HEK293 (cell line): ENCODE measurements at regions not wholly inside any gene's neighbourhood (a gene's known extent, or its start where the extent isn't known, plus 50 kb on each side); places are given as distances from the start of the nearest gene placed in this dataset.

Experiments used
- CTCF ChIA-PET: fragments of 350-600 bp; formaldehyde crosslinking; extraction: SDS; loops from one replicate; lab custom pipeline; 2021; ENCODE audit warnings: antibody characterized with exemption; lab: Yijun Ruan, JAX
- POLR2A ChIA-PET: fragments of 300-600 bp; formaldehyde crosslinking; extraction: SDS; loops from one replicate; lab custom pipeline; 2020; ENCODE audit warnings: antibody characterized with exemption, inconsistent platforms; lab: Yijun Ruan, JAX
- H3K27ac ChIP-seq: fragments of 200-500 bp; sonication (Bioruptor generic); 2 replicates; pipeline ENCODE4 v1.5.1; 2014; ENCODE audit warnings: low read depth, low read length, control low read depth, inconsistent platforms; ENCODE audit errors: extremely low read depth
- H3K36me3 ChIP-seq, 2 experiments: fragments of 200-500 bp in 1 of 2; sonication (Bioruptor generic) in 1 of 2; 1 replicate in 1 of 2; 2 replicates in 1 of 2; pipeline ENCODE4 v1.5.1; 2014 to 2017; ENCODE audit warnings: inconsistent platforms in 2 of 2, low read length in 2 of 2; ENCODE audit not compliant: control insufficient read depth in 2 of 2, insufficient read depth in 1 of 2
- H3K4me1 ChIP-seq: fragments of 200-500 bp; sonication (Bioruptor generic); 2 replicates; pipeline ENCODE4 v1.5.1; 2014; ENCODE audit warnings: mild to moderate bottlenecking, low read length, inconsistent platforms; ENCODE audit not compliant: control insufficient read depth, insufficient read depth
- H3K4me3 ChIP-seq: 2 replicates; pipeline ENCODE4 v1.5.1; 2011; ENCODE audit warnings: low read depth, mild to moderate bottlenecking, control low read depth, low read length, moderate library complexity
- H3K9me3 ChIP-seq: fragments of 200-500 bp; sonication (Bioruptor generic); 2 replicates; pipeline ENCODE4 v1.5.1; 2014; ENCODE audit warnings: low read depth, low read length, inconsistent platforms; ENCODE audit not compliant: control insufficient read depth, insufficient read depth
- BCL6B ChIP-seq: fragments of 450-650 bp; formaldehyde crosslinking; IDR thresholded peaks from 2 replicates; pipeline ENCODE4 v1.5.1; 2017; ENCODE audit warnings: missing biosample characterization, missing genetic modification characterization
- KLF17 ChIP-seq: fragments of 450-650 bp; formaldehyde crosslinking; IDR thresholded peaks from 2 replicates; pipeline ENCODE4 v1.5.1; 2016; ENCODE audit warnings: missing biosample characterization, missing genetic modification characterization
- KLF8 ChIP-seq: fragments of 450-650 bp; formaldehyde crosslinking; IDR thresholded peaks from 2 replicates; pipeline ENCODE4 v1.5.1; 2016; ENCODE audit warnings: missing biosample characterization, missing genetic modification characterization
- MEIS1 ChIP-seq: sonication (generic); formaldehyde crosslinking; IDR thresholded peaks from 2 replicates; pipeline ENCODE4 v1.8.1; 2022; ENCODE audit warnings: missing genetic modification reagents, mild to moderate bottlenecking, borderline replicate concordance
- PATZ1 ChIP-seq: fragments of 450-650 bp; formaldehyde crosslinking; IDR thresholded peaks from 2 replicates; pipeline ENCODE4 v1.5.1; 2016; ENCODE audit warnings: missing biosample characterization, missing genetic modification characterization
- REPIN1 ChIP-seq: fragments of 450-650 bp; formaldehyde crosslinking; IDR thresholded peaks from 2 replicates; pipeline ENCODE4 v1.5.1; 2017; ENCODE audit warnings: missing biosample characterization, missing genetic modification characterization, low read depth
- SCRT2 ChIP-seq: fragments of 450-650 bp; formaldehyde crosslinking; IDR thresholded peaks from 2 replicates; pipeline ENCODE4 v1.5.1; 2016; ENCODE audit warnings: missing biosample characterization, missing genetic modification characterization
- ZNF138 ChIP-seq: fragments of 450-650 bp; formaldehyde crosslinking; IDR thresholded peaks from 2 replicates; pipeline ENCODE4 v1.5.1; 2016; ENCODE audit warnings: missing biosample characterization, missing genetic modification characterization, borderline replicate concordance
- ZNF18 ChIP-seq: fragments of 450-650 bp; formaldehyde crosslinking; IDR thresholded peaks from 2 replicates; pipeline ENCODE4 v1.5.1; 2016; ENCODE audit warnings: missing biosample characterization, missing genetic modification characterization
- ZNF26 ChIP-seq: fragments of 450-650 bp; formaldehyde crosslinking; IDR thresholded peaks from 2 replicates; pipeline ENCODE4 v1.5.1; 2016; ENCODE audit warnings: missing biosample characterization, missing genetic modification characterization
- ZNF488 ChIP-seq: fragments of 450-650 bp; formaldehyde crosslinking; IDR thresholded peaks from 2 replicates; pipeline ENCODE4 v1.5.1; 2016; ENCODE audit warnings: missing biosample characterization, missing genetic modification characterization
- ZNF518A ChIP-seq: fragments of 450-650 bp; formaldehyde crosslinking; conservative IDR thresholded peaks from 2 replicates; pipeline ENCODE4 v1.5.1; 2016; ENCODE audit warnings: low read depth, missing biosample characterization, missing genetic modification characterization
- ZNF558 ChIP-seq: fragments of 450-650 bp; formaldehyde crosslinking; IDR thresholded peaks from 2 replicates; pipeline ENCODE4 v1.5.1; 2016; ENCODE audit warnings: missing biosample characterization, missing genetic modification characterization
- ZNF654 ChIP-seq: fragments of 450-650 bp; formaldehyde crosslinking; IDR thresholded peaks from 2 replicates; pipeline ENCODE4 v1.5.1; 2016; ENCODE audit warnings: low read depth, missing biosample characterization, missing genetic modification characterization
- ZNF670 ChIP-seq: fragments of 450-650 bp; formaldehyde crosslinking; IDR thresholded peaks from 2 replicates; pipeline ENCODE4 v1.5.1; 2016; ENCODE audit warnings: missing biosample characterization, missing genetic modification characterization, low read depth
- ZNF776 ChIP-seq: fragments of 450-650 bp; formaldehyde crosslinking; IDR thresholded peaks from 2 replicates; pipeline ENCODE4 v1.5.0; 2017; ENCODE audit warnings: missing biosample characterization, missing genetic modification characterization, borderline replicate concordance
- ZNF791 ChIP-seq: fragments of 450-650 bp; formaldehyde crosslinking; IDR thresholded peaks from 2 replicates; pipeline ENCODE4 v1.5.1; 2016; ENCODE audit warnings: missing biosample characterization, missing genetic modification characterization
- ZSCAN4 ChIP-seq: fragments of 450-650 bp; formaldehyde crosslinking; IDR thresholded peaks from 2 replicates; pipeline ENCODE4 v1.5.1; 2017; ENCODE audit warnings: missing biosample characterization, missing genetic modification characterization
- ZSCAN5A ChIP-seq: fragments of 450-650 bp; formaldehyde crosslinking; IDR thresholded peaks from 2 replicates; pipeline ENCODE4 v1.5.1; 2016; ENCODE audit warnings: missing biosample characterization, missing genetic modification characterization

- no peak for TF ChIP-seq SCRT2 (tag by site-specific recombination)
- no peak for TF ChIP-seq KLF8 (tag by site-specific recombination)
- TF ChIP-seq ZNF488: no peak
- no peak for TF ChIP-seq ZNF776 (tag by site-specific recombination)
Measured at GRCh38 chr10:43913676-43914235, 265.1 kb upstream of the ZNF32 start (continued).

- POLR2A ChIA-PET: no interaction called here
- Histone ChIP-seq H3K9me3 (no peaks in the 10 kb centered on the region), H3K4me3 (no peak overlapping the region), H3K27ac (no peak overlapping the region), H3K36me3 (no peaks in the 10 kb centered on the region), H3K4me1 (no peaks in the 10 kb centered on the region)
- CTCF ChIA-PET: no interaction called here
- TF ChIP-seq ZNF558 (tag by site-specific recombination) (no peak), ZSCAN5A (tag by site-specific recombination) (no peak), ZNF18 (tag by site-specific recombination) (no peak), PATZ1 (tag by site-specific recombination) (no peak), BCL6B (tag by site-specific recombination) (no peak), ZNF26 (tag by site-specific recombination) (no peak), REPIN1 (tag by site-specific recombination) (no peak), ZNF791 (tag by site-specific recombination) (no peak), MEIS1 (CRISPR knock-in tag) (no peak), ZNF518A (tag by site-specific recombination) (no peak), ZSCAN4 (tag by site-specific recombination) (no peak), ZNF670 (tag by site-specific recombination) (no peak), KLF17 (tag by site-specific recombination) (no peak), ZNF138 (tag by site-specific recombination) (no peak), ZNF654 (tag by site-specific recombination) (no peak)
Measured at GRCh38 chr10:43912469-43912868, 263.8 kb upstream of the ZNF32 start.
